ENCODE measurements at regions not wholly inside any gene's neighbourhood (a gene's known extent, or its start where the extent isn't known, plus 50 kb on each side); places are given as distances from the start of the nearest gene placed in this dataset.

DNA sequence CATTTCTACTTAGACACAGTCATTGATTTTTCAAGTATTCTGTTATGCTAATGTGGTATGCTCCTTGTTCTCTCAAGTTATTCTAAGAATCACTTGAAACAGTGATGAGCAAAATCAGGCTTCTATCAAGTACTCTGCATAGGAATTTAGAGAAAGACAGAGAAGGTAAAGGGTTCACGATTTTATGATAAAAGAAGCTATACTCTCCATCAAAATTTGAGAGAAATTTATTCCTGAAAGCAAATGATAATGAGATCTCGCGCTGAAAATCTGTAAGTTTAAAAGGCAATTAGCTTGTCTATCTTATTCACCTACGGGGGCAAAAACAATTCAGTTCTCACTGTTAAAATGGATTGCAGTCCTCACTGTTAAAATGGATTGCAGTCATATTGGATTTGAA lies 1404.3 kb upstream of the FLRT2 start:
- Histone ChIP-seq H4K20me1 (replicated peaks; ENCODE audit: control insufficient read depth, extremely low read depth, insufficient read depth, low read length) (no peaks in the 10 kb centered on the region), H3K9me1 (replicated peaks; ENCODE audit: control insufficient read depth, extremely low read depth, insufficient read depth, low read length) (no peaks in the 10 kb centered on the region), H3K36me3 (ENCODE audit: control insufficient read depth in 2 of 2, extremely low read depth in 1 of 2, insufficient read depth in 2 of 2, low read length in 2 of 2) (no peaks in the 10 kb centered on the region), H3K9me3 (replicated peaks; ENCODE audit: control insufficient read depth, insufficient read depth, low read length) (no peaks in the 10 kb centered on the region), H3K27ac (ENCODE audit: insufficient read depth, low read depth, low read length) (no peak overlapping the region), H3K4me3 (replicated peaks in 1 of 3; ENCODE audit: insufficient read depth in 1 of 3, low read depth in 1 of 3, low read length in 3 of 3) (no peak overlapping the region), H3K27me3 (ENCODE audit: control insufficient read depth in 2 of 2, insufficient read depth in 2 of 2, low read length in 2 of 2) (no peaks in the 10 kb centered on the region), H3K9ac (replicated peaks; ENCODE audit: extremely low read depth, insufficient read depth, low read length) (no peak overlapping the region), H3K4me1 (ENCODE audit: control insufficient read depth, extremely low read depth, insufficient read depth, low read length) (peaks cover 21% of the 10 kb centered on the region), H3K79me2 (ENCODE audit: control insufficient read depth, insufficient read depth, low read length) (no peaks in the 10 kb centered on the region), H2AFZ (ENCODE audit: low read depth, low read length) (no peak overlapping the region), H3K4me2 (ENCODE audit: insufficient read depth, low read length) (no peak overlapping the region)
- BruUV-seq (replicated peaks) = no TSS peak
- FAIRE-seq (no peak), DNase-seq (ENCODE audit: low read depth, low spot score) (no peak)
- intact Hi-C loops (cut with micrococcal nuclease) (loop anchor here (5.0 to 10.0 kb wide), 2 partner anchors 127 to 1409 kb away; partner anchors contain the start of gene FLRT2), dilution Hi-C loops (cut with MboI; ENCODE audit: extremely low pct_ligation_motif_present, low sequenced_read_pairs) (no loop called here)
- TF ChIP-seq, protein P1, sequence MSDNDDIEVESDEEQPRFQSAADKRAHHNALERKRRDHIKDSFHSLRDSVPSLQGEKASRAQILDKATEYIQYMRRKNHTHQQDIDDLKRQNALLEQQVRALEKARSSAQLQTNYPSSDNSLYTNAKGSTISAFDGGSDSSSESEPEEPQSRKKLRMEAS (IDR thresholded peaks at IDR 0.05; ENCODE audit: insufficient read depth, insufficient read length) = no peak
- TF ChIP-seq, protein P2, sequence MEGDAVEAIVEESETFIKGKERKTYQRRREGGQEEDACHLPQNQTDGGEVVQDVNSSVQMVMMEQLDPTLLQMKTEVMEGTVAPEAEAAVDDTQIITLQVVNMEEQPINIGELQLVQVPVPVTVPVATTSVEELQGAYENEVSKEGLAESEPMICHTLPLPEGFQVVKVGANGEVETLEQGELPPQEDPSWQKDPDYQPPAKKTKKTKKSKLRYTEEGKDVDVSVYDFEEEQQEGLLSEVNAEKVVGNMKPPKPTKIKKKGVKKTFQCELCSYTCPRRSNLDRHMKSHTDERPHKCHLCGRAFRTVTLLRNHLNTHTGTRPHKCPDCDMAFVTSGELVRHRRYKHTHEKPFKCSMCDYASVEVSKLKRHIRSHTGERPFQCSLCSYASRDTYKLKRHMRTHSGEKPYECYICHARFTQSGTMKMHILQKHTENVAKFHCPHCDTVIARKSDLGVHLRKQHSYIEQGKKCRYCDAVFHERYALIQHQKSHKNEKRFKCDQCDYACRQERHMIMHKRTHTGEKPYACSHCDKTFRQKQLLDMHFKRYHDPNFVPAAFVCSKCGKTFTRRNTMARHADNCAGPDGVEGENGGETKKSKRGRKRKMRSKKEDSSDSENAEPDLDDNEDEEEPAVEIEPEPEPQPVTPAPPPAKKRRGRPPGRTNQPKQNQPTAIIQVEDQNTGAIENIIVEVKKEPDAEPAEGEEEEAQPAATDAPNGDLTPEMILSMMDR (IDR thresholded peaks at IDR 0.05; ENCODE audit: extremely low read depth in 1 of 2, insufficient read depth in 1 of 2, low read depth in 1 of 2, low read length in 2 of 2) = no peak
- TF ChIP-seq POLR2AphosphoS5 (IDR thresholded peaks at IDR 0.05; ENCODE audit: insufficient read depth, low read depth, low read length) (no peak), MYC (IDR thresholded peaks at IDR 0.05; ENCODE audit: low read depth, low read length) (no peak), JUN (IDR thresholded peaks at IDR 0.05; ENCODE audit: borderline replicate concordance, insufficient read depth, insufficient read length, low read depth) (no peak), EZH2 (IDR thresholded peaks at IDR 0.05; ENCODE audit: borderline replicate concordance, low read depth, low read length, severe bottlenecking) (no peak), POLR2A (IDR thresholded peaks at IDR 0.05; ENCODE audit: low read depth, low read length) (no peak), FOS (IDR thresholded peaks at IDR 0.05; ENCODE audit: borderline replicate concordance, insufficient read depth, low read length) (no peak), GATA2 (IDR thresholded peaks at IDR 0.05; ENCODE audit: insufficient read depth, insufficient read length, low read depth, low read length) (no peak)
- ChIA-PET CTCF (no interaction called here), POLR2A (no interaction called here)
